WI38 (cell line): ENCODE measurements at regions not wholly inside any gene's neighbourhood (a gene's known extent, or its start where the extent isn't known, plus 50 kb on each side); places are given as distances from the start of the nearest gene placed in this dataset.

Experiments
- H3K4me3 ChIP-seq: 2 replicates; pipeline ENCODE4 v1.5.1; 2011; ENCODE audit warnings: low read depth, mild to moderate bottlenecking, control low read depth, low read length
- CTCF ChIP-seq: IDR thresholded peaks from 2 replicates; pipeline ENCODE4 v1.5.1; 2012; ENCODE audit warnings: low read depth, mild to moderate bottlenecking, control low read depth, low read length

GRCh38 chr3:154571553-154572226 is 141.7 kb upstream of the GPR149 start:
- H3K4me3 ChIP-seq, result no peak overlapping the region
- no peak for TF ChIP-seq CTCF

GRCh38 chr3:154568064-154568463 is 138.1 kb upstream of the GPR149 start:
- no peak overlapping the region for H3K4me3 ChIP-seq
- TF ChIP-seq CTCF, result no peak

- no peak for TF ChIP-seq CTCF
Measured at GRCh38 chr3:154559623-154560022, 129.6 kb upstream of the GPR149 start.

GRCh38 chr3:154552338-154552737 is 122.3 kb upstream of the GPR149 start:
- H3K4me3 ChIP-seq, result no peak overlapping the region
- TF ChIP-seq CTCF, result no peak

More at GRCh38 chr3:154559623-154560022, 129.6 kb upstream of the GPR149 start:
- no peak overlapping the region for H3K4me3 ChIP-seq

- no peak overlapping the region for H3K4me3 ChIP-seq
- no peak for TF ChIP-seq CTCF
Measured at GRCh38 chr3:154549391-154549790, 119.4 kb upstream of the GPR149 start.

GRCh38 chr3:154548341-154548740 is 118.4 kb upstream of the GPR149 start:
- H3K4me3 ChIP-seq, result no peak overlapping the region
- TF ChIP-seq CTCF, result no peak

GRCh38 chr3:154542837-154543236 is 112.8 kb upstream of the GPR149 start:
- no peak overlapping the region for H3K4me3 ChIP-seq
- TF ChIP-seq CTCF, result no peak
